Activated CD8-positive, alpha-beta memory T cell treated with anti-CD3 and anti-CD28 coated beads, Interleukin-2, amount 50 U/mL, for 1 hour (primary cell): ENCODE measurements at regions not wholly inside any gene's neighbourhood (a gene's known extent, or its start where the extent isn't known, plus 50 kb on each side); places are given as distances from the start of the nearest gene placed in this dataset.

Experiments
- DNase-seq: peaks from one replicate; pipeline ENCODE4 v3.0.0-alpha.2; 2020; ENCODE audit errors: extremely low read depth

- no peak for DNase-seq
Measured at GRCh38 chr2:240209493-240209892, 69.0 kb upstream of the OTOS start.

- DNase-seq, result no peak
Measured at GRCh38 chr2:240210198-240210965, 69.9 kb upstream of the OTOS start.

DNA sequence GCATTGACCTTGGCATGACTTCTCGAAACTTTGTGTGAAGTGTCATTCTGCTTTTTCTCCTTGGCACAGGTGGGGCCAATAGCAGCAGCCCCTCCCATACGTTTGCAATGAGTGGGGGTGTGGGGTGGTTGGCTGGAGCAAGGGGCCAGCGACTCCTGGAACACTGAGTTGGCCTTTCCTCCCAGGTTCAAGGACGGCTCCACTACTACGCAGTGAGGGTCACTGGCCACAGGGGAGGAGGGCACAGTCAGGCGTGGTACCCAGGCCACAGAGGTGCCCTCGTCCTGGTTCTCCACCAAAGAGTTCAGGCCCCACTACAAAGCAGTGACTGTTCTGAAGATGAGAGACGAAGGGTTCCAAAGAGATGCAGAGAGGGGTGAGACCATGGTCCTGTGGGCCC, 70.6 kb upstream of the OTOS start:
- DNase-seq, result no peak

GRCh38 chr2:240211598-240212424, 71.4 kb upstream of the OTOS start:
- no peak for DNase-seq

GRCh38 chr2:240212425-240213225, 72.2 kb upstream of the OTOS start:
- no peak for DNase-seq

DNA sequence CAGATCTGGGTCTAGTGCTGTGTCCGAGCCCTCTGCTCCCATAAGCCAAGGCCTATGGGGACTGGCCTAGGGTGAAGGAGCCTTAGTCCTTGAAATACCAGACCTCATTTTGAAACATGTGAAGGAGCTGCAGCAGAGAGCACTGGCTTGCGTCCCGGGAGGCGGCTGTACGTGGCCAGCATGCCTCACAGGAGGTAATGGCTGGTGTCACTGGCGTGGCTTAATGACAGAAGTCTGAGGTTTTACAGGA, 72.7 kb upstream of the OTOS start:
- DNase-seq, result no peak

DNA sequence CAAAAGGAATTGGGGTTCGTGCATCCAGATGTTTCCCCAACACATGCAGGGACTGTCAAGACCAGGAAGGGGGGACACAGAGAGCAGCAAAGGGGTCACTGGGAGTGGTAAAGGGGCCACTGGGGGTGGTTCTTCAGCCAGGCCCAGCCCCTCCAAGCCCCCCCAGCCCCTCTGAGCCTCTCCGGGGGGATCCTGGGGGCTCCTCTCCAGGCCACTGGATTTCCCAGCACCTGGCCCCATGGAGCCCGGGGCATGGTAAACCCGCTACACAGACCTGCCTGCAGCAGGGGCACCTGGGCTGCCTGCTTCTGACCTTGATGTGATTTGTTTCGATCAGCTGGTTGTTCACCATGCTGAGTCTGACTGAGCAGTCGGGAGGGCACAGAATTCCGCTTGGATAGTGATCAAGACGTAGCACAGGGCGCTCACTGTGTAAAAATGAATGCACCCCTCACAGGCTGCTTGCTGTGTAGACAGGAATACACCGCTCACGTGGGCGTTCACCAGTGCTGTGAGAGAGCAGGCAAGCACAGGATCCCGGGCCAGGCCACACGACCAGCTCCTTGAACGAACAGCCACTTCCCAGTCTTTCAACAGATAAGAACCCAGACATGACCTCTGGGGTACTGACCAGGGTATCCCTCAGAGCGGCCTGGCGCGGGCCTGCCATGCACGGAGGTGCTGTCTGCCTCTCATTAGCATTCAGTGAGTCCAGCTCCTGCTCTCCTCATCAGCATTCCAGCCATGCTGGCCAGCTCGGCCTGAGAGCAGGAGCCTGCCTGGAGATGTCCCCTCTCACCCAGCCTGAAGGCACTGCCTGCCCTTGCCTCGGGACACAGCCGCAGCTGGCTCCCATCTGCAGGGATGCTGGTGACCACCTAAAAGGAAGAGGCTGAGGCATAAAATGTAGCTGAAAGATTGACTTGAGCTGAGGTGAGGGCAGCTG, 73.3 kb upstream of the OTOS start:
- no peak for DNase-seq

DNA sequence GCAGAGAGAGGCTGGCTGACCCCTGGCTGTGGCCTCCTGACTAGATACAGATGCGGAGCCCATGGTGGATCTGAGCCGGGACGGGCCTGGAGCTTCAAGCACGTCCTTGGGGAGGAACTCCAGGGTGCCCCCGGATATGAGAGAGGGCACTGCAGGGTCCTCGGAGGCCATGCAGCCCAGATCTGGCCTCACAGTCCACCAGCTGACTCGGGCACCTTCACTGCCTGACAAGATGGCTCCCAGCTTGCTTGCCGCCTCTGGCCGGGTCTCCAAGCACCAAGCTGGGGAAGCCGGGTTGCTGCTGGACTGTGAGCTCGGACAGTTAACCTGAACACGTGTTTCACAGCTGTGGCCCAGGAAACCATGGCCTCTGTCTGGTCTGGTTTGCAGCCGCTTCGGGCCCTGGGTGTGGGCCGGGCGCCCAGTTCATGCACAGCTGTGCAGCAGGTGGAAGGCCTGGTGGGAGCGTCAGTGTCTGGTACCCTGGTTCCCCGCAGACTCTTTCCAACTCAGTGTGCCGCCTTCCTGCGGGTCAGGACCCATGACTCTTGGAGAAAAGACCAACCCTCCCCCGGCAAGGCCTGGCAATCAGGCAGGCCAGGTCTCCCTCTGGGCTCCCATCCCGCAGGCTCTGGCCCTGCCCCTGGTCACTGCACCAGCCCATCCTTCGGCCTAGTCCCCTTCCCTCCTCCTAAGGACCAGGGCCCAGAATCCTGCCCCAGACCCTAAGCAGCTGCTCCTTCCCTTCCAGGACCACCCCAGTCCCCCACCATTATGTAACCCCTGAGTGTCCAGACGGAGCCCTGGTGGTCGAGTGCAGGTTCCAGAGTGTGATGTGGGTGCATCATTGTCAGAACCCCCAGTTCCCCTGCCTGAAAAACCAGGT, 74.6 kb upstream of the OTOS start:
- DNase-seq, result no peak

- DNase-seq, result no peak
Measured at GRCh38 chr2:240215676-240216051, 75.2 kb upstream of the OTOS start.

- no peak for DNase-seq
Measured at GRCh38 chr2:240216167-240216566, 75.7 kb upstream of the OTOS start.

- DNase-seq, result no peak
Measured at GRCh38 chr2:240217431-240218301, 77.2 kb upstream of the OTOS start.

DNA sequence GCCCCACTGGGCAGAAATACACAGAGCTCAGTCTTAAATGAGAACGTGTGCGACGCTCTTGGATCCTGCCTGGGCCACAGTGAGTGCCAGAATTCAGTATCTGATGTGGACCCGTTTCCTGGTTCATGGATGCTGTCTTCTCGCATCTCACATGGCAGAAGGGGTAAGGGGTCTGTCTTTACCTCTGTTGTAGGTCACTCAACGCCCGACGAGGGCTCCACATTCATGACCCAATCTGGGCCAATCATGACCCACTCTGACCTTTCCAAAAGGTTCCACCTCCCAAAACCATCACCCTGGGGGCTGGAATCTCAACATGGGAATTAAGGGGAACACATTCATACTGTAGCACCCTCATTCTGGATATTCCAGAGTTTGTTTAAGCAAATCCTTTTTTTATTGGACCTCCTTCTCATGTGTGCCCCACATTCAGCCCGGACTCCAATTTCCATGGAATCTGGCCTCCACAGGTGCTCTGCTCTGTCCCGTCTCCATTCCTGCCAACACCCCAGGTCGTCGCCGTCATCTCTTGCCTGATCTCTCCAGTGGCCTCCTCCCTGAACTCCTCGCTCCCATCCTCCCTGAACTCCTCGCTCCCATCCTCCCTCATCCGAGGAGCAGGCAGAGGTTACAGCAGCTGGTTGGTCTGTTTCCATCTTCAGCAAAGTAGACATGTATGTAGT, 78.9 kb upstream of the OTOS start:
- DNase-seq, result no peak

- no peak for DNase-seq
Measured at GRCh38 chr2:240220371-240220770, 79.9 kb upstream of the OTOS start.

- no peak for DNase-seq
Measured at GRCh38 chr2:240223631-240224030, 83.2 kb upstream of the OTOS start.

GRCh38 chr2:240224676-240225075, 84.2 kb upstream of the OTOS start:
- no peak for DNase-seq

DNA sequence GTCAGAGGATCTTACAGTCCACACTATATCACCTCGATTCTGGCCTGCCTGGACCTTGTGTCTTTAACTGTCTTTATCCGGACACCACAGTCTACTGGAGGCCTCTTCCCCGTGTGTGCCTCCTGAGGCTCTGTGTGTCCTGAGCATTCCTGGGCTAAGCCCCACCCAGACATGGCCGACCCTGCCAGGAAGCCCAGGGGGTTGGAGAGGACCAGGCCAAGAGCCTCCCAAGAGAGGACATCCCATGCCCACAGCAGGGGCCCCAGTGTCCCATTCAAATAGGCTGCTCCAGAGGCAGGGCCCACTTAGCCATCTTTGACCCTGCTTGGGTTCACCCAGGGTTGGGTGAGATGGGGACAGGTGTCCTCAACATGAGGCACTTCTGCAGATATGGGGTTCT, 84.7 kb upstream of the OTOS start:
- no peak for DNase-seq

GRCh38 chr2:240225660-240226475, 85.4 kb upstream of the OTOS start:
- DNase-seq, result no peak
